ENCODE measurements at regions not wholly inside any gene's neighbourhood (a gene's known extent, or its start where the extent isn't known, plus 50 kb on each side); places are given as distances from the start of the nearest gene placed in this dataset.

GRCh38 chrX:9301836-9302235 is 163.0 kb upstream of the TBL1X start:
- DNase-seq, result no peak
- Mint-ChIP-seq H3K36me3 (ENCODE audit: low read depth) (no peaks in the 10 kb centered on the region), H3K4me1 (ENCODE audit: low read depth) (no peaks in the 10 kb centered on the region), H3K27ac (no peak overlapping the region), H3K4me3 (no peak overlapping the region), H3K27me3 (ENCODE audit: insufficient read depth) (no peaks in the 10 kb centered on the region), H3K9me3 (no peaks in the 10 kb centered on the region)
- TF ChIP-seq CTCF (IDR thresholded peaks at IDR 0.05), result no peak

GRCh38 chrX:9302381-9302780 is 162.5 kb upstream of the TBL1X start:
- TF ChIP-seq CTCF (IDR thresholded peaks at IDR 0.05), result no peak
- DNase-seq, result no peak
- Mint-ChIP-seq H3K4me3 (no peak overlapping the region), H3K9me3 (no peaks in the 10 kb centered on the region), H3K4me1 (ENCODE audit: low read depth) (no peaks in the 10 kb centered on the region), H3K27me3 (ENCODE audit: insufficient read depth) (no peaks in the 10 kb centered on the region), H3K36me3 (ENCODE audit: low read depth) (no peaks in the 10 kb centered on the region), H3K27ac (no peak overlapping the region)

GRCh38 chrX:9308426-9308825 is 156.4 kb upstream of the TBL1X start:
- Mint-ChIP-seq H3K27ac (no peak overlapping the region), H3K36me3 (ENCODE audit: low read depth) (no peaks in the 10 kb centered on the region), H3K4me1 (ENCODE audit: low read depth) (peaks cover 17% of the 10 kb centered on the region), H3K9me3 (no peaks in the 10 kb centered on the region), H3K4me3 (no peak overlapping the region), H3K27me3 (ENCODE audit: insufficient read depth) (no peaks in the 10 kb centered on the region; the same call in 1 of the 2 replicates)
- TF ChIP-seq CTCF (IDR thresholded peaks at IDR 0.05), result no peak
- no peak for DNase-seq

- H3K4me1 Mint-ChIP-seq (ENCODE audit: low read depth), result peaks cover 17% of the 10 kb centered on the region
- H3K27me3 Mint-ChIP-seq (ENCODE audit: insufficient read depth), result no peaks in the 10 kb centered on the region; the same call in 1 of the 2 replicates
- TF ChIP-seq CTCF (IDR thresholded peaks at IDR 0.05), result no peak
- no peaks in the 10 kb centered on the region for H3K9me3 Mint-ChIP-seq
- H3K4me3 Mint-ChIP-seq, result no peak overlapping the region
- H3K36me3 Mint-ChIP-seq (ENCODE audit: low read depth), result no peaks in the 10 kb centered on the region
- peak; percentile 66 for DNase-seq
- H3K27ac Mint-ChIP-seq, result peak overlapping the region; percentile 81
These were observed 154.2 kb upstream of the TBL1X start for GRCh38 chrX:9310616-9311015.

- no peak for DNase-seq
- H3K27me3 Mint-ChIP-seq (ENCODE audit: insufficient read depth), result no peaks in the 10 kb centered on the region; the same call in 1 of the 2 replicates
- no peaks in the 10 kb centered on the region for H3K9me3 Mint-ChIP-seq
- H3K27ac Mint-ChIP-seq, result no peak overlapping the region
- H3K4me1 Mint-ChIP-seq (ENCODE audit: low read depth), result peaks cover 17% of the 10 kb centered on the region
- no peak overlapping the region for H3K4me3 Mint-ChIP-seq
- TF ChIP-seq CTCF (IDR thresholded peaks at IDR 0.05), result no peak
- H3K36me3 Mint-ChIP-seq (ENCODE audit: low read depth), result no peaks in the 10 kb centered on the region
These were observed 153.3 kb upstream of the TBL1X start for GRCh38 chrX:9311421-9312160.
